Esophagus squamous epithelium (tissue), 4 donors: ENCODE measurements at regions not wholly inside any gene's neighbourhood (a gene's known extent, or its start where the extent isn't known, plus 50 kb on each side); places are given as distances from the start of the nearest gene placed in this dataset.

Experiments used
- POLR2A ChIP-seq, 4 donors: fragments of 450-650 bp; IDR thresholded peaks; one replicate each; pipeline ENCODE4 v1.6.1; 2017; ENCODE audit warnings: antibody characterized with exemption in 4 of 4, mild to moderate bottlenecking in 4 of 4, moderate library complexity in 3 of 4
- TF ChIP-seq, protein P1 (sequence below), 6 experiments: fragments of 450-650 bp in 4 of 6; fragments of 200-600 bp in 2 of 6; sonication (generic) in 2 of 6; IDR thresholded peaks; one replicate each; pipeline ENCODE4 v1.5.1; 2016 to 2019; ENCODE audit warnings: antibody characterized with exemption in 6 of 6, mild to moderate bottlenecking in 4 of 6, moderate library complexity in 4 of 6

DNA sequence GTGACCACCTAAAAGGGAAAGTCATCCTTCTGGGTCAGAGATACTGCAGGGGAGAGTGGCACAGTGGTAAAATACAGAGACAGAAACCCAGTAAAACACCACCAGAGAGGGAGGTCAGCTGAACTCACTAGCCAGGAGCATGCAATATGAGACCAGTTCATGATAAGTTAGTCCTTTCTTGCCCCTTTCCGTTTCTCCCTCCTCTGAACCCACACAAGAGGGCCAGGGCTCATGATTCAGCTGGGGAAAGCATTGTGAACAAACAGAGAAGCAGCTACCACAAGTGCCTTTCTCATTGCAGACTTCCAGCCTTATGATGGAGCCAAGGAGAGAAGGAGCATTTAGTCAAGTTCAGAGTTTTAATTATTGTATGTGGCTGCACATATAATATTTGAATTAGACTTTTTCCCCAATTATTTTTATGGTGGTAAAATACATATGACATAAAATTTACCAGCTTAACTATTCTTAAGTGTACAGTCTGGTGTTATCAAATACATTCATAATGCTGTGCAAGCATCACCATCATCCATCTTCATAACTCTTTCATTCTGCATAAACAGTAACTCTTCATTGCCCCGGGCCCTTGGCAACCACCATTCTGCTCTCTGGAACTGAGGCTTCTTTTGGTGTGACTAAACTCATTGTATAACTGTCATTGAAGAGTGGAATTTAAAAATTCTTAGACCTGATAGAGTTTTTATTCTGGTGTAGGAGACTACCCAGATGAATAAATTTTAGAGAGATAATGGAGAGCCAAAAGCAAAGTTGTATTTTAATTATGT is 114.6 kb downstream of the DDIT4L start:
- TF ChIP-seq, protein P1, sequence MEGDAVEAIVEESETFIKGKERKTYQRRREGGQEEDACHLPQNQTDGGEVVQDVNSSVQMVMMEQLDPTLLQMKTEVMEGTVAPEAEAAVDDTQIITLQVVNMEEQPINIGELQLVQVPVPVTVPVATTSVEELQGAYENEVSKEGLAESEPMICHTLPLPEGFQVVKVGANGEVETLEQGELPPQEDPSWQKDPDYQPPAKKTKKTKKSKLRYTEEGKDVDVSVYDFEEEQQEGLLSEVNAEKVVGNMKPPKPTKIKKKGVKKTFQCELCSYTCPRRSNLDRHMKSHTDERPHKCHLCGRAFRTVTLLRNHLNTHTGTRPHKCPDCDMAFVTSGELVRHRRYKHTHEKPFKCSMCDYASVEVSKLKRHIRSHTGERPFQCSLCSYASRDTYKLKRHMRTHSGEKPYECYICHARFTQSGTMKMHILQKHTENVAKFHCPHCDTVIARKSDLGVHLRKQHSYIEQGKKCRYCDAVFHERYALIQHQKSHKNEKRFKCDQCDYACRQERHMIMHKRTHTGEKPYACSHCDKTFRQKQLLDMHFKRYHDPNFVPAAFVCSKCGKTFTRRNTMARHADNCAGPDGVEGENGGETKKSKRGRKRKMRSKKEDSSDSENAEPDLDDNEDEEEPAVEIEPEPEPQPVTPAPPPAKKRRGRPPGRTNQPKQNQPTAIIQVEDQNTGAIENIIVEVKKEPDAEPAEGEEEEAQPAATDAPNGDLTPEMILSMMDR (IDR thresholded peaks at IDR 0.05): no peak
- TF ChIP-seq POLR2A (IDR thresholded peaks at IDR 0.05): no peak
